Occipital lobe (tissue), 1 donor: ENCODE measurements at regions not wholly inside any gene's neighbourhood (a gene's known extent, or its start where the extent isn't known, plus 50 kb on each side); places are given as distances from the start of the nearest gene placed in this dataset.
A peak's percentile ranks its signal among the peaks of the same experiment; 100 is the strongest.

Experiments used
- DNase-seq: peaks from one replicate; lab custom pipeline; 2025; lab: John Stamatoyannopoulos, UW

GRCh38 chr2:59693231-59693959, 860.1 kb downstream of the BCL11A start:
- DNase-seq = no peak

GRCh38 chr2:59691518-59692190, 861.8 kb downstream of the BCL11A start:
- no peak for DNase-seq

GRCh38 chr2:59690849-59691248, 862.6 kb downstream of the BCL11A start:
- no peak for DNase-seq

GRCh38 chr2:59684771-59685166, 868.7 kb downstream of the BCL11A start:
- no peak for DNase-seq

GRCh38 chr2:59684116-59684770, 869.2 kb downstream of the BCL11A start:
- no peak for DNase-seq

GRCh38 chr2:59680863-59681262, 872.6 kb downstream of the BCL11A start:
- DNase-seq = no peak

- DNase-seq = no peak
Observed at GRCh38 chr2:59677158-59677557, 876.3 kb downstream of the BCL11A start.

- no peak for DNase-seq
Observed at GRCh38 chr2:59674100-59674499, 879.4 kb downstream of the BCL11A start.

GRCh38 chr2:59665021-59665420, 888.4 kb downstream of the BCL11A start:
- DNase-seq = no peak

GRCh38 chr2:59662127-59662861, 891.2 kb downstream of the BCL11A start:
- no peak for DNase-seq

- no peak for DNase-seq
Observed at GRCh38 chr2:59660262-59660661, 893.2 kb downstream of the BCL11A start.

- no peak for DNase-seq
Observed at GRCh38 chr2:59658906-59659635, 894.4 kb downstream of the BCL11A start.

GRCh38 chr2:59655809-59656208, 897.6 kb downstream of the BCL11A start:
- DNase-seq = no peak

- DNase-seq = no peak
Observed at GRCh38 chr2:59654710-59655109, 898.7 kb downstream of the BCL11A start.

GRCh38 chr2:59653164-59653563, 900.3 kb downstream of the BCL11A start:
- DNase-seq = no peak

- no peak for DNase-seq
Observed at GRCh38 chr2:59630789-59631188, 922.7 kb downstream of the BCL11A start.

GRCh38 chr2:59627599-59627998, 925.9 kb downstream of the BCL11A start:
- DNase-seq = no peak

GRCh38 chr2:59622599-59623308, 930.7 kb downstream of the BCL11A start:
- no peak for DNase-seq

GRCh38 chr2:59604123-59604522, 949.3 kb downstream of the BCL11A start:
- peak; percentile 19 for DNase-seq

GRCh38 chr2:59594671-59595222, 958.7 kb downstream of the BCL11A start:
- no peak for DNase-seq
